ENCODE measurements at regions not wholly inside any gene's neighbourhood (a gene's known extent, or its start where the extent isn't known, plus 50 kb on each side); places are given as distances from the start of the nearest gene placed in this dataset.
A peak's percentile ranks its signal among the peaks of the same experiment; 100 is the strongest.

DNA sequence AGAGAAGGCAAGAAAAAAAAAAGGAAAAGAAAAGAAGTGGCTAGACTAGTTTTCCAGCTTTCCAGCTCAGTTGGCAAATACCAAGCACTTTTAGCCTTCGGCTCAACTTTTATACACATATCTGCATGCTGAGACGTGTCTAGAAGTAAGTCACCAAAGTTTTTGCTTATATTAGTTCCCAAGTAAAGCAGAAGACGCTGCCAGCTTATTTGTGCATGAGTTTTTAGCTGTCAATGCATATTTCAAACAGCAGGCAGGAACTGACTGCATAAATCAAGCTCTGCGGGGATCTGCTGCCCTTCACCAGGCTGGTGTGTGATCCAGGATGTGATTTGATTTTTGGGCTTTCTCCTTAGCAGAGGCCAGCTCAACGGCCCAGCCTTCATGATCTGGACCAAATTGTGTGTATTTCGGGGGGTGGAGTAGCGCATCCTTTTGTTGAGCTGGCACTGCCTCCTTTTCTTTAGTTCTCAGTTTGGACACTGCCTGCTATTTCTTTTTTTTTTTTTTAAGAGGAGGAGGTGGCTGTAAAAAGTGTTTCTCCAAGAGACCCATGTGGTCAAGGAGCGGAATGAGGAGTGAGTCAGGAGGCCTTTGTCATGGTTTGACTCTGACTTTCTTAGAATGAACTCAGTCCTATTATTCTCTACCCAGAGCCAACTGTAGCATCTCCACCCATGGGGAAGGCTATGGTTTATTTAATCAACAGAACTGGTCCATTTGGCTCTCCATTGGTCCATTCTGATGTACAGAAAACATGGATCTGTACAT lies 162.6 kb upstream of the XYLT1 start:
- DNase-seq: no peak

DNA sequence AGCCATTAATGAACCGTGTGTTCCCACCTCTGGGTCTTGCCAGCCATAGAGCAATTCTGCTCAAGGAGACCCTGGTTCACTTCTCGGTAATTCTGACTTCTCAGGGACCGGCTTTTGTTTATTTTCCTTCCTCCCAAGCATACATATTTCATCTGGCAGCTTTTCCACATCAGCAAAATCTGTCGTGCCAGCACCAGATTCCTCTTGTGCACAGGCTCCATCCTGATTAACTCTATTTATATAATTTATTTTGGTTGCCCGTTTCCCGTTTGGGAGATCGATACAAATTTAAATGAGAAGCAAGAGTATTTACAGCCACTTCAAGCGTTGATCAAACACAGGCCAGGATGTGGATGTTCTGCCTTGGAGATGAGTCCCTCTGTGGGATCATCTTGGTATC lies 161.9 kb upstream of the XYLT1 start:
- no peak for DNase-seq

DNA sequence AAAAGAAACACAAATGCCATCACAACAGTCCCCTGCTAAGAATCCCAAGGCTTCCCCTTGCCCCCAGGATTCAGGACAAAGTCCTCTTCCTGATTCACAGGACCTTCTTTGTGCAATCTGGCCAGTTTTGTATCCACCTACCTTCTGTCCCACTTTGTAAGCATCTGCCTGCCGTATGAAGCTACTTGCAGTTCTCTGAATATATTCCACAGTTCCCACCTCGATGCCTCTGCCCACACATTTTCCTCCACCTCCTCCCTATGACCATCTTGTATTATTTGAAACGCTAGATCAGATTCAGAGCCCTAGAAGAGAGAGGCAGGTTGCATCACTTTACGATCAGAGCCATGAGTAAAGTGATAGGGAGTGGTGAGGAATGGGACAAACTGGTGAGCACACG lies 159.2 kb upstream of the XYLT1 start:
- no peak for DNase-seq

DNA sequence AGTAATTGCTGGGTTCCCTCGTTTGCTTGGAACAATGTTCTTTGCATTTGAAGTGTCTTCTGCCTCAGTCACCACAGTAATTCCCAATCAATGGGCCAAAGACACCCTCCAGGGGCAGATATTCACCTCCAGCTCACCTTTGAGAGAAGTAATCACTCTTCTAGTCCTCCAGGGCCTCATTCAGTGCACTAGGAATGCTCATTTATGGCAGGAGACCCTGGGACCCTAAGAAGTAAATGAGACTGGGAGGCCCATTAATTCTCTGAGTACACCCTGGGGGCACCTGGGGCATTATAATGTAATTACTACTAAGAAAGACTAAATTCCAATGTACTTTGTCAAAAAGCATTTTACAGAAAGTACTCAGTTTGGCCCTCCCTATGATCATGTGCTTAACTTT lies 158.2 kb upstream of the XYLT1 start:
- DNase-seq: no peak

DNA sequence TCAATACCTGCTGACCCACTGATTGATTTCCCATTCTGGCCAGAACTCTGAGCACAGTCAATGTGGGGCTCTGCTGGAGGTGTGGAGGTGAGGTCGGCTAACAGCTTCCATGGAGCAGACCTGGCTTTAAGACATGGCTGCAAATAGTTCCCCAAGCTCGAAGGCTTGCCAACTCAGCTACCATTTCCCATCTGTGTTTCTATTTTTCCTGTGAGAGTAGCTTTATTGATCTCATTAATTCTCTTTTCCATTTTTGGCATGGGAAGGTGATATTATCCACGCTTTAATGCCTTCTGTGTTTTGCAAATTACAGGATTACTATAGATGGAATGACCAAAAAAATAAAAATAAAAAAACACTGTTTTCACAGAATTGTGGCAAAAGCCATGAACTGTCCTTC lies 151.6 kb upstream of the XYLT1 start:
- no peak for DNase-seq

DNA sequence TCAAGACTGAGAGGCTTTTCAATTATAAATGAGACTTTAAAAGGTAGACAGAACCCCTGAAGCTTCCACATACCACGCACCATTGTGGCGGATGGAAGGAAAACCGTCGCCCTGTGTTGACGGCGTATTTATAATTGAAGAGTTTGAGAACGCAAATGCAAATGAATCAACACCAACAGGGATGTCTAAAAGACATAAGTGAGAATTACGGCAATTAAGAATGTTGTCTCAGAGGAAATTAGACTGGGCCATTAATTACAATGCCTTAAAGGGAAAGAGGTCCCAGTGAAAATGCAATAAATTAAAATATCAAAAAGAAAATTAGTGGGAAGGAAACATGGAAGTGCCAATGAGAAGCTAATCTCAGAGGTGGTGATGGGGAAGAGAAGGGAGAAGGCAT lies 148.5 kb upstream of the XYLT1 start:
- no peak for DNase-seq

DNA sequence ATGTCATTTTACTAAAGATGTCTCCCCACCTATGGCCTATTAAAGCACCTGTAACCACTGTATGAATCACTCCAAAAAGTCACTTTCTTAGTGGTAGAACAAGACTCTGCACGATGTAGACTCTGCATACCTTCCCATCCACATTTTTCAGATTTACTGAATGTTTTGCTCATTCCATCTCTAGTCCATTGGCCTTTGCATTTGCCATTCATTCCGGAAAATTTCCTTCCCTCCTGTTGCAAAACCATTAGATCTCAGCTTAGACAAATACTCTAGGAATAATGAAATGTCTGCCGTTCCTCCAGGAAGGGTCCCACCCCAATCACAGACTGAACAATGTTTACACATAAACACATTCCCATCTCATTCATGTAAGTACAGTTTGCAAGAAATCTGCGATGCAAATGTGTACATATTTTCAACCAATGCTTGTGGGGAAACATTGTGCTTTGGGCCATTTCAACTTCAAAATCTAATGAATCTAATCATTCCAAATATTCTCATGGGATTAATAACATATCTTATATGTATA lies 146.3 kb upstream of the XYLT1 start:
- no peak for DNase-seq

DNA sequence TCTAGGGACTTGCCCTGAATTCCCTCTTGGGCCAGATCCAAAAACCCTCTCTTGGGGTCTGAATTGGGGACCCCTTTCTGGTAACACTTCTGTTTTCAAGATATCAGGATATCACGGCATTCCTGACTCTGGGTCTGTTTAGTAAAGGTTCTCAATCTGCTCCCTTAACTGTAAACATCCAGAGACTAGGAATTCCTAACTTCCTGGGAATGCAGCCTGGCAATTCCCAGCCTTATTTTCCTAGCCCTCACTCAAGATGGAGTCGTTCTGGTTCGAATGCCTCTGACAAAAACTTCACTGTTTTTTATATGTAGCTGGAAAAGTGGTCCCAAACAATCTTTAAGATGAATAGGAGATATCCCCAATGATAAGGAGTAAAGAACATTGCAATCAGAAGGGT lies 141.6 kb upstream of the XYLT1 start:
- DNase-seq: no peak

DNA sequence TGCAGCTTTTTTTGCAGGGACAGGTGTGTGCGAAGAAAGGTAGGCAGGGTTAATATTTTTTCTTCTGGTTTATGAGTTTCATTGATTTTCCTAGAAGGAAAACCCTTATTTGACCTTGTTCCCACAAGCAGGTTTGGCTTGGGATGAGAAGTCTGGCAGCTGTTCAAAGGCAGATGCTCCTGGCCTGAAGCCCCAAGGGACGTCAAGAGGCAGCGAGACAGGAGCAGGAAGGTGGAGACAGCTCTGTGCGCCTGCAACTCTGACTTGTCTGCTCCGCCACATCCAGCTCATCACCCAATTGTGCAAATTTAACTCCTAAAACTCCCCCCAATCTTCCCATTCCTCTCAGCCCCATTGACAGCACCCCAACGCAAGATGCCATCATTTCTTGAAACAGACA lies 136.8 kb upstream of the XYLT1 start:
- no peak for DNase-seq

DNA sequence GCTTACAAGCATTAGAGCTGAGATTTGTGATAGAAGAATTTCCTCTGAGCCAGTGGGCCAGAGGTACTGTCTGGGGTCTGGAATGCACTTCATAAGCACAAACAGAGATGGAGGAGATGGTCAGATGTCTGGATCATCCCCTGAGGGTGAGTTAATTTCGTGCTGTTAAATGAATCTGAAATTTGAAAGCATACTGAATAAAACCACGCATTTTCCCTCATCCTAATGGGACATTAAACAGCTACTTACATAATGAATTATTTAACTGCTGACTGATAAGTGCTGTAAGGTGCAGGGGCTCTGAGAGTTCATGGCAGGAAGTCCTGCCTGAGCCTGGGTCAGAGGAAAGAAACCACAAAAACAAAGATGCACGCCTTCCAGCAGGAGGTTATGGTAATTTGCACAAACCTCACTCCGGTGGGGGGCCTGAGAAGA lies 136.3 kb upstream of the XYLT1 start:
- no peak for DNase-seq

DNA sequence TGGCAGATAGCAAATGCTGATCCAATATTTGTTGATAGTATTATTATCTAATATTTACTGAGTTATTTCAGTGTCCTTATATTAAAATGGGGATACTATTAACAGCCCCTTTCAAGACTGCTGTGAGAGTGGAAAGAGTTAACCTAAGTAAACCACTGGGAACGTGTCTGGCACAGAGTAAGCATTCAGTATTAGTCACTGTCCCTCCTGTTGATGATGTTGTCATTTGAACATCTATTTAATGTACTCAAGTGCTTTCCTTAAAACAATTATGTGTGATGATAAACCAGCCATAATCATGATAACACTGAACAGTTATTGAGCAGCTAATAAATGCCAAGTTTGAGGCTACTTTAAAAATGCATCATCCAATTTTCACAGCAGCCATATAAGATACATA lies 135.7 kb upstream of the XYLT1 start:
- DNase-seq: no peak

DNA sequence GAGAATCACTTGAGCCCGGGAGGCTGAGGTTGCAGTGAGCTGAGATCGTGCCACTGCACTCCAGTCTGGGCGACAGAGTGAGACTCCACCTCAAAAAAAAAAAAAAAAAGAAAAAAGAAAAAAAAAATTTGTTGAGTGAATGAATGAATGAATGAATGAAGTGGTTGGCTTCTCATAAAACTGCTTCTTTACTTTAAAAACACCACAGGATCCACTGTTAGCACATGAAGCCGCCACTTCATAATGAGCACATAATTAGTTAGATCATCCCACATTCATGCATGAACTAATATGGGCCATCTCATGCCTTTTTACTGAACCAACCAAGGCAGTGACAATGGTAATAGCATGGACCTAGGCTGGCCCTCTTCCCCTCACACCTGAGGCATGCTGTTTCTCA lies 135.0 kb upstream of the XYLT1 start:
- no peak for DNase-seq

DNA sequence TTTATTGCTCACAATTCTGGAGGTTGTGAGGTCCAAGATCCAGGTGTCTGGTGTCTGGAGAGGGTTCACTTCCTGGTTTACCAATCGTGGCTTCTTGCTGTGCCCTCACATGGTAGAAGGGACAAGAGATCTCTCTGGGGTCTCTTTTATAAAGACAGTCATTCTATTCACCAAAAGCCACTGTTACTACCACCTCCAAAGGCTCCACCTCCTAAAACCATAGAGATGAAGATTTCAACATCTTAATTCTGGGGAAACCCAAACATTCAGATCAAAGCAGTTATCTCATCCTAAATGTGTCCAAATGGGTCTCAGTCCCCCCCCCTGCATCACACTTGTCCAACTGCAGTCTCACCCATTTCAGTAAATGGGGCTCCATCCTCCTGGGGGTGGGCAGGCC lies 132.9 kb upstream of the XYLT1 start:
- no peak for DNase-seq

DNA sequence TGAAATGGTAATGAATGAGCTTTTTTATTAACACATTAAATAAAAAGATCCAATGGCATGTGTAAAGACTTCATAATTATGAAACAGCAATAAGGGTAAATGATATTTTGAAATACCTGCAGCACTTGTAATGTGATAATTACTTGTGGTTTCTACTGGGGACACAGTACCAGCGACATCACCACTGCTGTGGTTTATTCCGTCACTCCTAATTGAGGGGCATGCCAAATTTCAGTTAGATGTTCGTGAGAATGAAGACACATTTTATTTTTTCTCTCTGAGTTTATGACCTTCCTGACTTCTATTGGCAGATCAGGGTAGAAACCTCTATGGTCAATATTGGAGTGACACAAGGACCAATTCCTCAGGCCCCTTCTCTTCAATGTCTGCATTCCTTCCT lies 131.9 kb upstream of the XYLT1 start:
- DNase-seq: no peak

DNA sequence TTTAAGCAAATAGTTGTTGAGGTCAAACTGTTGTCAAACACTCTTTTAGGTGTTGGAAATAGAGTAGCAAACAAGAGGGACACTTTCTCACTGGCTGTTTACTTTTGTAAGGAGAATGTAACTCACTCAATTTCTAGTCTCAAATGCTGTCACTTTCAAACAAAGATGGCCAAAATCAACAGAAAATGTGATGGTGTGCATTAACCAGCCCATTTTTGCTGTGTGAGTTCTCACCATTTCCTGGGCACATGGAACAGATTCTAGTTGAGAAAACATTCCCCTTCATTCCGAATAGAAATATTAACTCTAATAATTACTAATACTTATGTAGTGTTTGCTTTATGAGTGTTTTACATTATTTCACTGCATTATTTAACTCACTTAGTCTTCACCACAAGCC lies 128.2 kb upstream of the XYLT1 start:
- DNase-seq: no peak

DNA sequence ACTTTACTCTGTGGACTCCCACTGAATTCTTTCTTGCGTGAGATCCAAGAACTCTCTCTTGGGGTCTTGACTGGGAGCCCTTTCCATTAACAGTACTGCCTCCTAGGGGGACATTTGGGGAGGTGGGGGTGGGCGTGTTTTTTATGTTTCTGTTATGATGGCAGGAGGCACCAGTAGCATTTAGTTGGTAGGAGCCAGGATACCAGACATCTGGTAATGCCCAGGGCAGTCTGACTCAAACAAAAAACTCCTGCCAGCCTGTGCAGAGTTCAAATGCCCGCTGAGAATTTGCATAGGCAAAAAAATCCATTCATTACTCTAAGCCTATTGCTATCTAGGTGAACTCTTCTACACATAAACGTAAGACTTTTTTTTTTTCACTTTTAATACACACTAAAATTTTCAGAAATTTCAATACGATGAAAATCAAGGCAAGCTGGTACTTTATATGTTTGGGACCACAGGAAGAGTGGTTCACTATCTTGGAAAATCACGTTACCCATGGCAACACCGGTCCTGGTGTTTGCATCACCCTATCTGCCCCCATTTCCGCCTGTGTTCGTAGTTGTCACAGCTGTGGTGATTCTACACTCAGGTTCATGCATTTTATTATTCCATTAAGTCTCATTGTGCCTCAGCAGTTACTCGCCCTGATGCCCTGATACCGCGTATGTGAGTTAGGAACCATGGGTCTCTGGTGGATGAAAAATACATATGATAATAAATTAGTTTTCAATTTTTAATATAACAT lies 121.1 kb upstream of the XYLT1 start:
- no peak for DNase-seq

DNA sequence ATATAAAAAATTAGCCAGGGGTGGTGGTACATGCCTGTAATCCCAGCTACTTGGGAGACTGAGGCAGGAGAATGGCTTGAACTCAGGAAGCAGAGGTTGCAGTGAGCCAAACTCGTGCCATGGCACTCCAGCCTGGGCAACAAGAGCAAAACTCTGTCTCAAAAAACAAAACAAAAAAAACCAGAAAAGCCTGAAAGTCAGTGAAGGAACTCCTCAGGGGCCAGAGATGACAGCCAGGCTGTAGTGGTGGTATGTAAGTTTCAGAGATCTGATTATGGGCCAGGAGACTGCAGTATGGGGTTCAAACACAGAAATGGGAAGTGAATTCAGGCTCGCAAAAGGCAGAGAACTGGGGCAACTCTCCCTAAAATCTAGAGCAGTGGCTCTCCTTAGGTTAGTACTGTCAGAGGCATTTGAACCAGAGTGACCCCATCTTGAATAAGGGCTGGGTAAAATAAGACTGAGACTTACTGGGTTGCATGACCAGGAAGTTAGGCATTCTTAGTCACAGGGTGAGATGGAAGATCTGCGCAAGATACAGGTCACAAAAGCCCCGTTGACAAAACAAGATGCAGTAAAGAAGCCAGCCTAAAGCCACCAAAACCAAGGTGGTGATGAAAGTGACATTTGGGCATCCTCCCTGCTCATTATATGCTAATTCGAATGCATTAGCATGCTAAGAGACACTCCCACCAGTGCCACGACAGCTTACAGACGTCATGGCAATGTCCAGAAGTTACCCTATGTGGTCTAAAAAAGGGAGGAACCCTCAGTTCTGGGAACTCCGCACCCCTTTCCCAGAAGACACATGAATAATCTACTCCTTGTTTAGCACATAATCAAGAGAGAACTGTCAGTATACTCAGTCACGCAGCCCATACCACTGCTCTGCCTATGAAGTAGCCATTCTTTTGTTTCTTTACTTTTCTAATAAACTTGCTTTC lies 120.2 kb upstream of the XYLT1 start:
- DNase-seq: peak; percentile 5

DNA sequence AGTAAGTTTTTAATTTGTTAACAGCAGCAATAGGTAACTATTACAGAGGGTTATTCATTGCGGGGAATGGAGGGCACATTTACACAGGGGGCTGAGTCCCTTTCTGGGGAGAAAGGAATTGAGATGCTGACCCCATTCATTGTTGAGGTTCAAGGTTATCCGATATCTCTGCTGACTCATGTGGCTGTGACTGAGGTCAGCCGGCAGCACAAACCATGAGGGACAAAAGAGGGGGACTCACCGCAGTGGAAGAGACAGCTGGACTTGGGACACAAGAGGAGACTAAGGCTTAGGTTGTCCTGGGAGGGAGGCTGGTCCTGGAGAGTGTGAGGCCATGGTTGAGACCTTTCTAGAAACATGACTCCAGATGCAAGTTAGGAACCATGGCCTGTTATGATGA lies 119.1 kb upstream of the XYLT1 start:
- no peak for DNase-seq

DNA sequence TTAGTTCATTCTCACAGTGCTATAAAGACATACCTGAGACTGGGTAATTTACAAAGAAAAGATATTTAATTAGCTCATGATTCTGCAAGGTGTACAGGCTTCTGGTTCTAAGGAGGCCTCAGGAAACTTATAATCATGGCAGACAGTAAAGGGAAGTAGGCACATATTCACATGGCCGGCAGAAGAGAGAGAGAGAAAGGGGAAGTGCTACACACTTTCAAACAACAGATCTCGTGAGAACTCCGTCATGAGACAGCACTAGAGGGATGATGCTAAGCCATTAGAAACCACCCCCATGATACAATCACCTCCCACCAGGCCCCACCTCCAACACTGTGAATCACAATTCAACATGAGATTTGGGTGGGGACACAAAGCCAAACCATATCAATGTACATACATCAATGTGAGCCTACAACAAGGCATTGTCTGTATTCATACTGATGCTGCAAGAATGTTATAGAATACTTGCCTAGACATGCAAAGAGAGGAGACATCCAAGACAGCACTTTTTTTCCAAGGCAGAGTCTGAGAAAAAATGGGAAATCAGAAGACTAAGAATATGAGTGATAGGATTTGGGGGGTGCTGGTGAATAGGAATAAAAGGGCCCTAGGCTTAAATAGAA lies 114.8 kb upstream of the XYLT1 start:
- DNase-seq: no peak

DNA sequence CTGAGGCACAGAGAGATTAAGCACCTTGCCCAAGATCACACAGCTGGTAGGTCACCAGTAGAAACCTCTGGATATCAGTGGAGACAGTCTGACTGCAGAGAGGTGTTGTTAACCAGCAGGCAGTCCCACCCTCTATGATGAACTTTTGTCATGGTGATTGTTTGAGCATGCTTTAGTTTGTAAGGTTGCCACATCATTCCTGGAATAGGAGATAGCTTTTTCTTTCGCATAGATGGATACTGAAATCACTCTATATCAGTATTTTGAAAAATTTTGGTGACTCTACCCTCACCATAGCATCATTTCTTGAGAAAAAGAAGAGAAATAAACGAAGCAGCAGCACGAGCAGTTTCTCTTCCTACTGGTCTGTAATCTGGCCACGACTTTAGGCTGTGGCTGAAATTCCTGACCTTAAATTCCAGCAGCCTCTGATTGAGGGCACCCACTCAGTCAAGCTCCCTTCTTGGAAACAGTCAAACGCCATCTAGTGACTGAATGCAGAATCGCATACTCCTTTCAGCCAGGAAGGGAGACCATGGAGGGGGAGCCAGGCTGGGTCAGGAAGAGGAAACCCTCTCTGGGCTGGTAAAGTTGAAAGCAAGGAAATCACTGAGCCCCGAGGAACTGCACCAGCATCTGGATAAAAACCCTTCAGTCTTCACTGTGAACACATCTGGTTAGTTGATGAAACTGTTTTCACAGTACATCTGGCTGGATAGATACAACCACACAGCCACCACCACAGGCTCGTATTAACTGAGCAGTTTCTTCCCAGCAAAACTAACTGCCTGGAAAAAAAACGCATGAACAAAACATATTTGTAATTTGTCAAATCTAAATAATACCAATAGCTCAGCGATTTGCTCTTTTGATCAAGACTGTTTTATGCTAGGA lies 108.5 kb upstream of the XYLT1 start:
- peak; percentile 16 for DNase-seq

DNA sequence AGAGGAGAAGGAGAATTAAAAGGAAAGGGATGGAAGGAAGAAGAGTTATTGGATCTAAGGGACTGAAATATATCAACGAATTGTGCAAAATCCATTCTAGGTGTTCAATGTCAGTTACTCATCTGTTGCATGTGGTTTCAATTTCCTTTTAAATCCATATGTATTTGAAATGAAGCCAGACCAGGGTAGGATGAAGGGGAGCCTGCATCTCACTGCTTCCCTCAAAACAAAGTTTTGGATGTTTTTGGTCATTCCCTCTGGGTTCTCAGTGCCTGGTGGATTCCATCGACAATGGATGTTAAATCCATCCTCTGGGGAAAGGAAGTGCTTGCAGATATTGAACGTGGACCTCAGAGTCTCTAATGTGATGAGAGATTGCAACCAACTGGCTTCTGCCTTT lies 103.5 kb upstream of the XYLT1 start:
- DNase-seq: no peak

DNA sequence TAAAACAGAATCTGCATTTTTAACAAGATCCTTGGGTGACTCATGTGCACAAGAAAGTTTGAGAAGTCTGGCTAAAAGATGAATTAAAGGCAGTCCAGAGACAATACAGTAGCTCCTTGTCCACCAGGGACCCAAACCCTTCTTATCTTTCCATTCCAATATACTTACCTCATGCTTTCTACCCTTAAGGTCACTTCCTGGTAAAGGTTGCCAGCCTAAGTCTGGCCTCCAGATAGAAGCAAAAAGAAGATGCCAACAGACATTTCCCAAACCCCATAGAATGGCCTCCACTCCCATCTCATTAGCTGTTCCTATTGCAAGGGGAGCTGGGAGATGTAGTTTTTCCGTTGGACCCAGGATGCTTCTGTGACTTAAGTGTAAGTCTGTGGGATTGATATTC lies 101.4 kb upstream of the XYLT1 start:
- DNase-seq: no peak

Measured in stimulated activated CD4-positive, alpha-beta T cell treated with anti-CD3 and anti-CD28 coated beads, Interleukin-4, amount 100 ng/mL, for 1 hour (primary cell).